GM18951 (cell line): ENCODE measurements at regions not wholly inside any gene's neighbourhood (a gene's known extent, or its start where the extent isn't known, plus 50 kb on each side); places are given as distances from the start of the nearest gene placed in this dataset.

Experiments used
- POLR2A ChIP-seq: IDR thresholded peaks from 4 replicates; pipeline ENCODE4 v1.6.1; 2011; ENCODE audit warnings: mild to moderate bottlenecking; ENCODE audit not compliant: insufficient read length, insufficient read depth; ENCODE audit errors: extremely low read depth
- in situ Hi-C: fragments of 300-500 bp; cut with MboI; formaldehyde crosslinking; loops from one replicate; pipeline ENCODE4 v1.12.0; 2022; ENCODE audit warnings: low sequenced_read_pairs, mixed read lengths, inconsistent platforms; ENCODE audit not compliant: unreplicated experiment

DNA sequence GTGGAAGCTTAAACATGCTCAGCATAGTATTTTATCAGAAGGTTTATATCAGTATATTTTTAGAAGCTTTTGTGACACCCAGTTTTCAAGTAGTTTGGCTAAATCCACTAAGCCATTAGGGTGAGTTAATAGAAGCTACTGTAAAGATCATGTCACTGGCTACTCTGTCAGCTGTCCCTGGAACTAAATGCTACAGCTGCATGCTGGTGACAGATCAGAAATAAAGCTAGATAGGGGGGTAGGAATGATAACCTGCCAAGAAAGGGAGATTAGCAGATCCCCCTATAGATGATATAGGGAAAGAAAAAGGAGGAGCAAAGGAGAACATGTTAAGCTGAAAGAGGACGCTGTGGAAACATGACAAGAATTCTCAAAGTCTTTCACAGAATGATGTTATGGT, 363.2 kb downstream of the QKI start:
- TF ChIP-seq POLR2A, result no peak
- in situ Hi-C loops, result no loop called here

DNA sequence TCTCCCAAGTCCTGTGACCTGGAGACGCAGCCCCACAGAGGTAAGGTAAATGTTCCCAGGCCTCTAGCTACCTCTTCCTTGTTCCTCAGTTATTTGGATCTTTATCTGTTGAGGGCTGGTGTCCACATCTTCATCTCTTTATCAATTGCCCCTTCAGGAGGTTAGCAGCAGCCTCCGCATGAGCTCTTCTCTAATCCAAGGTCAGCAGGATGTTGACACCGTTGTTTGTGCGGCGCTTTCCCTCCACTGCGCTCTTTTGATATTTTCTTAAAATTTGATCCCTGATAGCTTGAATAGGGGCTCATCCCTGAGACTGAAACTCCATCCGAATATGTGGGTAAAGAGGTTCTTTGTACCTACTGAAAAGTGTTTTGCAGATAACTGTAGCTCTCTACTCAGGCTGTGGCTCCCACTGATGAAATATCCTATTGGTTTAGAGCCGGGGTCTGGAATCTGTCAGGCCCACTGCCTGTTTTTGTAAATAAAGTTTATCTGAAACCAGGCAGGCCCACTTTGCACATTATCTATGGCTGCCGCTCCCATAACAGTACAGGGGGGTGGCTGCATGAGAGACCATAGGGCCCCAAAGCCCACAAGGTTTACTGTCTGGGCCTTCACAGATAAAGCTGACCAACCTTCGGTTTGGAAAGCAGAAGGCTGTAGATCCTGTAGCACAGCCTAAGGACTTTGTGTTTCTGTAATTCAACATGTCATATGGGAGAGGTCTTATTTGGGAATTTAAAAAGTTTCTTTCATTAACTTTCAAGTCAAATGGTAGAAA, 362.6 kb downstream of the QKI start:
- no peak for TF ChIP-seq POLR2A
- in situ Hi-C loops, result no loop called here

DNA sequence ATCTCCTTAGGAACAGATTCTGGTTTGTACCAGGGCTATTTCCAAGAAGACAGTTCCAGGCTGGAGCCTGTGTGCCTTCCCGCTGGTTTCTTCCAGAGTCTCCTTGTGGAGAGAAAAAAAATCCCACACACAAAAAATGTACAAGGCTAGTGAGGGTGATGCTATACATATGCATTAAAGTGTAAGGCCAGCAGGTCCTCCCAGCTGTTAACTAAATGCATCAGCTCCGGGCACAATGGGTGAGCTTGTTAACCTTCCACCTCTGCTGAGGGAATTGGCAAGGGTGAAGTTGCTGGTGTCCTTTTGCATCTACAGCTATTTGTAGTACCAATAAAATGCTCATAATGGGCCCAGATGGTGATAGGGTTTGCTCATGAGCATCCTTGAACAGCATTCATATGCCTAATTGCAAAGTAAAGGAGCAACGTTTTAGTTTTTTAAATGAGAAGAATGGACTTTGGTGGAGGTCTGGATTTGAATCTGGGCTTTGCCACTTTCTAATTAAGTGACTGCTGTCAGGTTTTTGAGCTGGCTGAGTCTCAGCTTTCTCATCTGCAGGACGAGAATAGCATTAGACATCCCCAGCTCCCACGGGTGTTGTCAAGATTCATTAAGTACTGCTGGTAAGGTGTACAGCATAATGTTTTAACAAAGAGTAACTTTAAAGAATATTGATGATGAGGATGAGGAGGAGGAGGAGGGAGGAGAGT, 361.8 kb downstream of the QKI start:
- in situ Hi-C loops, result no loop called here
- TF ChIP-seq POLR2A, result no peak

DNA sequence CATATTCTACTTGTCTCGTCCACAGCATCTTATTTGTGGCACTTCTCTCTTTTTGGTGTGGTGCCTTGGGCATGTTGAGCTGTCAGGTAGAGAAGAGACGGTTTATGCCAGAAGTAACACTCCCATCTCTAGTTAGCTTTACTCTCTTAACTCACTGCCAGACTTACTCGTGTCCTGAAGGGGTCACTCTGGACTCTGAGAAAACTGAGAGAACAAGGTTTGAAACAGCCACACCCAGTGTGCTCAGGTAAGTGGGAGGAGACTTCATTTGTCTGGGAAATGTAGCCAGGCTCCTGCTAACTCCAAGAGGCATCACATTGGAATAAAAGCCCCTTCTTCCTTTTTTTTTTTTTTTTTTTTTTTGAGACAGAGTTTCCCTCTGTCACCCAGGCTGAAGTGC, 360.8 kb downstream of the QKI start:
- no peak for TF ChIP-seq POLR2A
- in situ Hi-C loops, result no loop called here

DNA sequence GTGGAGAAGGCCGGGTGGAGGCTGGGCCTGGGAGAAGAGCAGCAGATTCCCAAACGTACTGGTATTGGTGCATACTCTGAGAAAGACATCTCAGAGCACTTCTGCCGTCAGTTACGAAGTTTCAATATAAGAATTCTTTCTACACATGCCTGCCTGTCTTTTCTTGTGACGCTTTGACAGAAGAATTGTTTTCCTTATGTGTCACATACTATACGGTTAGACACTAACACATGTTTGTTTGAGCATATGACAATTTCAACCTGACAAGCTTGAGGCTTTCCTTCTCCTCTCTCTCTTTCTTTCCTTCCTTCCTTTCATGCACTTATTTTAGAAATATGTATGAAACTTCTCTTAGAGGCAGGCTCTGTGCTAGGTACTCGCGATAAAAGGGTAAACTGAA, 360.0 kb downstream of the QKI start:
- in situ Hi-C loops, result no loop called here

DNA sequence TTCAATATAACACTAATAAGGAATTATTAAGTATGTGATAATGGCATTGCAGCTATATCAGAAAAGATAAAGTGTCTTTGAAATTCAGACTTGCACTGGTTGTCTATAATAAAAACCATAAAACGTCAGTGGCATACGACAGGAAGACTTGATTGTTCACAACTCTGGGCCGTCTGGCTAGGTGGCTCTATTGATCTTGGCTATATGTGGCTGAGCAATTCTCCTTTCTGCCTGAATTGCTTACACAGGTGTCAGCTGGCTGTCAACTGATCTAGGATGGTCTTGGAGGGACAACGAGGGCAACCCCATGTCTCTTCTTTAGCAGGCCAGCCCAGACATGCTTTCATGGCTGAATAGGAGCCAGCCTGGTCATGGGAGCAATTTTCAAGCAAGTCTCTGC, 359.1 kb downstream of the QKI start:
- no peak for TF ChIP-seq POLR2A
- in situ Hi-C loops, result no loop called here

More for the DNA sequence above, 360.0 kb downstream of the QKI start:
- no peak for TF ChIP-seq POLR2A

DNA sequence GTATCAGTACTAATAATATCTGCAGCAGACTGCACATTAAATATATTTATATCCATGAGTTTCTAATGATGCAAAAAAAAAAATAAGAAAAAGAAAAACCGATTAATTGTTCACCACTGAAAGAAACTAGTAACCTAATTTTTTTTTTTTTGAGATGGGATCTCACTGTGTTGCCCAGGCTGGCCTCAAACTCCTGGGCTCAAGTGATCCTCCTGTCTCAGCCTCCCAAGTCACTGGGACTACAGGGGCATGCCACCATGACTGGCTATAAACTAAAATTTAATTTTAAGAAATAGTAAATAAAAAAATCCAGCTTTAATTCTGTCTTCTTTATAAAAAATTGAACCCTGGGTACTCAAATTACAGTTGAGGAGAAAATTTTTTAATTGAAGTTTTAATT, 358.2 kb downstream of the QKI start:
- in situ Hi-C loops, result no loop called here
- no peak for TF ChIP-seq POLR2A

DNA sequence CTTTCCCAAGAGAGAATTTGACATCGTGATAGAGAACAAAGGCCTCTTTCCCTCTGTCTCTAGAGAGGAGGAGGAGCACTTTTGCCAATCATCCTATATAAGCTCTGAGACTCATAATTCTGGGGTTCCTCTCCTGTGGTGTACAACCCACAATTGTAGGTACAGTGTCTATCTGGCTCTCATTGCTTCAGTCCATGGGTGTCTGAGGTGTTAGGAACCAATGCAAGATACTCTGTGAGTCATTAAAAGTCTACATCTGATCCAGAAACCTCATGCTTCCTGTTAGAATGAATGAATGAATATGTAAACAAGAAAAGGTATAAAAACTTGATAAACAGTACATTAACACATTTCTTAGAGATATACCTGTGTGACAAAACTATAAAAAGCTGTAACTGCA, 356.7 kb downstream of the QKI start:
- no peak for TF ChIP-seq POLR2A
- in situ Hi-C loops, result no loop called here

DNA sequence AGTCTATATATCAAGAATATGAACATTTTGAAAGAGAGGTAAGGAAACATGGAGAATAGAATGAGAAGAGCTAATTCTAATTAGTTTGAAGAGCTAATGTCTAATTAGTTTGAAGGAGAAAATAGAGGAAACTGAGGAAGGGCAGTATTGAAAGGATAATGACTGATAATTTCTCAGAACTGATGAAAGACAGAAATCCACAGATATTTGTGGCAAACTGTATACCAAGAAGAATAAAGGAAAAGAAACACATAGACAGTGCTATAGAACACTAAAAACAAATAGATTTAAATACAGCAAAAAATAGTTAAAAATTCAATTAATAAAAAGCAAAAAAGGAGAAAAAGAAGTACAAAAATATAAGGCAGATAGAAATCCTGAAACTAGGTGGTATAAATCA, 354.4 kb downstream of the QKI start:
- TF ChIP-seq POLR2A, result no peak
- in situ Hi-C loops, result no loop called here

DNA sequence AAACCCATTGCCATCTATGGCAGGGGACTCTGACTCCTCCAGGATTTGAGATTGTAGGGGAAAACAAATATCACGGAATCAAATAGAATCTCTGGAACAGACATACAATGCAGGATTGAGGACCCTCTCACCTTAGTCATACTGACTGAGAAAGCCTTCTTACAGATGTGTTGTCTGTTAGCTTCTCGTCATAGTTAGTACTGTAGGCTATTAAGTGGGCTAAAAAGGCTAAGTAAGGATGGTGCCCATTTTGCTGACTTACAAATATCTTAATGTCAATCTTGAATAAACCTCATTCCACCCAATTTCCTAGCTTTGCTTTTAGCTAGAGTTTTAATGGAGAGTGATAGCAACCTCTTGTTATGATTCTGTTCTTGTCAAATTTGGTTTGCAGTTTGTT, 352.4 kb downstream of the QKI start:
- in situ Hi-C loops, result no loop called here
- no peak for TF ChIP-seq POLR2A

DNA sequence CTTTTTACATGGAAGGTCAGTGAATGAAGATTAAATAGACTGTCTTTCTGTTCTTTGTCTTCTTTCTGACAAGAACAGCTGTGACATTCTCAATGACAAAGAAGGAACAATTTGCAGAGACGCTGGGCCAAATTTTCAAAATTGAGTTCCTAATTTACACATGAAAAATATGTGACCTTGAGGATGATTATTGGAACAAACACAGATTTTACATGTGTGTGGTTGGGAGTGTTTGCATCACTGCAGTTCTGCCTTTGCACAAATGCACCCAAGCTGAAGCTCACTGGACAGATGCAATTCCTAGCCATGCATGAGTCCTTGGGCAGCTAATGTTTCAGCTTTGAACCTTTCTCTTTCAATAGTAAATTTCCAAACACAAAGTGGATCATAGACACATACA, 350.8 kb downstream of the QKI start:
- in situ Hi-C loops, result no loop called here
- no peak for TF ChIP-seq POLR2A

DNA sequence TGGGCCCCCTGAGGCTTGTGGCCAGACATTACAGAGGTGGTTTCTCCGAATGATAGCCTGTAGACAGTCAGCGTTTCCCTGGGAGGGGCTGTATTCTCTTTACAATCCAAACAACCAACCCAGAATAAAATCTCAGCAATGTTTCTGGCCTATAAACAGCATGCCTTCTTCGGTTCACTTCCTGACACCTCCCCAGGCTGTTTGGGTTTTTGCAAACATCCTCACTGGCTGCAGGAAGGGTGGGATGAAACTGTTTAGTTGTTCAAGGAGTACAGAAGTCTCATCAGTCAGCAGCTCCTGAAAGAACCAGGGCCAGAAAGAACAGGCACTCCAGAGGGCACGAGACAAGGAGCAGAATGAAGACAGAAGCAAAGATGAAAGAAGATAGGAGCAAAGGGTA, 350.0 kb downstream of the QKI start:
- in situ Hi-C loops, result no loop called here
- no peak for TF ChIP-seq POLR2A

DNA sequence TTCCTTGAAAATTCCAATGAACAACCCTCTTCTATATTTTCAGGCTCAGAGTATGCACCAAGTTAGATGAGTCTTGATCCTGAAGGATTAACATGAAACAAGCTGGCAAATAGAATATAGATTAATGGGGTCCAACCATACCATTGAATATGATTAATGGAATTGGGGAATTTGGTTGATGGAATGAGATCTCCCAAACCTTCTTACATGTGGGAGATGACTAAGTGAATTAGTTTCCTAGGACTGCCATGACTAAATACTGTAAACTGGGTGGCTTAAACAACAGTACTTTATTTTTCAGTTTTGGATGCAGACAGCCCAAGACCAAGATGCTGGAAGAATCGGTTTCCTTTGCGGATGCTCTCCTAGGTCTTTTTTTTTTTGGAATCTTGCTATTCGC, 347.0 kb downstream of the QKI start:
- in situ Hi-C loops, result no loop called here
- no peak for TF ChIP-seq POLR2A

DNA sequence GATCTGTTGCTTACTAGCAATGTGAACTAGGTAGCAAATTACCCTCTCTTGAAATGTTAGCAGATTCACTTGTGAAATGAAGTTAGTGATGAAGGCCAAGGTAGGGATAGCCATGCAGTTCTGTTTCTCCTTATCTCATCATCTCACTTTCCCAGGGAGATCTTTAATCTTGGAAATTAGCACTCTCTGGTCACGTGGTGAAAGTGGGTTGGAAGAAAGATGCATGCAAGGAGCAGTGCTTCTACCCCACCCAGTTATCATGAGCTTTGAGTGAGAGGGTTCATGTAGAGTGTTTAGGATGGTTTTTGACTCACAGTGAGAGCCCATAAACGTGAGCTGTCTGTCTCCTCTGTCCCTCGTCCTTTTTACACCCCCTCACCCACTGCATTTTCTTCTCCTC, 346.3 kb downstream of the QKI start:
- in situ Hi-C loops, result no loop called here
- TF ChIP-seq POLR2A, result no peak

DNA sequence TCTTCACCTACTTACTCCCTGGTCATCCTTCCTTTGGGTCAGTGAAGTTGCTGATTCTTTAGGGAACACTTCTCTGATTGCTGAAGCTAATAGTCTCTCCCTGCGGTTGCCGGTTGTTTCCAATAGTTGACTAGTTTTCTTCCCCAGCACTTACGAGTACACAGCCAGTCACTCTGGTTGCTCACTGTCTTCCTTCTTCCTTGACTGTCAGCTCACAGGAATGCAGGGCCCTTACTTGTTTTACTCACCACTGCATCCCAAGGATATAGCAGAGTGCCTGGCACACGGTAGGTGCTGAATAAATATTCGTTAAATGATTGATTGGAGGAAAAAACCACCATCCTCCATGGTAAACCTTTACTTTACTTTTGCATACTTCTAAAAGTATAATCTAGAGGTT, 345.0 kb downstream of the QKI start:
- in situ Hi-C loops, result no loop called here

DNA sequence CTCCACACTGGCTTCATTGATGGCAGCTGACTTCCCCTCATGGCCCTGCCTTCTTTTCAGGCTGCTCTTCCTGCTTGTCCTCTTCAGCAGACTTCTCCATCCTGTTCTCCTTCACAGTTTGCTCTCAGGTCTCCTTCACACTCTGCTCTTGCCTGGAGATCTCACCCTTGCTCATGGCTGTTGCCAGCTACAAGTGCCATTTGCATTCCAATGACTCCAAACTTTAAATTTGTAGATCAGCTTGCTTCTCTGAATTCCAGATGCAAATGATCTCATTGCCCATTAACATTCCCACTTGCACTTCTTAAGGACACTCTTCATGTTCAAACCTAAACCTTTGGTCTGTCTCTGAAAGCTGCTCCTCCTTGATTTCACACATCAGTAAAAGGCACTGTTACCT, 343.0 kb downstream of the QKI start:
- no peak for TF ChIP-seq POLR2A
- in situ Hi-C loops, result no loop called here

More for the DNA sequence above, 345.0 kb downstream of the QKI start:
- no peak for TF ChIP-seq POLR2A
